GM10266 (cell line): ENCODE measurements at regions not wholly inside any gene's neighbourhood (a gene's known extent, or its start where the extent isn't known, plus 50 kb on each side); places are given as distances from the start of the nearest gene placed in this dataset.

Experiments used
- DNase-seq: peaks from one replicate; pipeline ENCODE4 v3.0.0; 2012; ENCODE audit errors: extremely low spot score
- TF ChIP-seq, protein P1 (sequence below): IDR thresholded peaks from 2 replicates; pipeline ENCODE4 v1.5.1; 2012; ENCODE audit warnings: mild to moderate bottlenecking, low read depth; ENCODE audit not compliant: control insufficient read depth, insufficient read depth; ENCODE audit errors: missing control alignments

DNA sequence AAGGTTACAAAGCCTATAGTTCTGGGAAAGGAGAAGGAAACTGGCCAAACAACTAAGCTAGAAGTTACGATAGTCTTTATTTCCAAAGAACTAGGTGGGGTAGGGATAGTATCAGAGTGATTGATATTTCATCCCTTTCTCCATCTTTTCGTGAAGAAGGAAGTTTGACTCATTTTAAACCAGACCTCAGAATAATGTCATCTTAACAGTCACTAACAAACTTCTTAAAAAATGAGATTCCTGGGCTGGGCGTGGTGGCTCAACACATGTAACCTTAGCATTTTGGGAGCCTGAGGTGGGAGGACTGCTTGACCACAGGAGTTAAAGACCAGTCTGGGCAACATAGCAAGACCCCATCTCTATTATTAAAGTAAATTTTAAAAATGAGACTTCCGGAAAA is 69.4 kb downstream of the ARL4A start:
- DNase-seq: no peak
- TF ChIP-seq, protein P1, sequence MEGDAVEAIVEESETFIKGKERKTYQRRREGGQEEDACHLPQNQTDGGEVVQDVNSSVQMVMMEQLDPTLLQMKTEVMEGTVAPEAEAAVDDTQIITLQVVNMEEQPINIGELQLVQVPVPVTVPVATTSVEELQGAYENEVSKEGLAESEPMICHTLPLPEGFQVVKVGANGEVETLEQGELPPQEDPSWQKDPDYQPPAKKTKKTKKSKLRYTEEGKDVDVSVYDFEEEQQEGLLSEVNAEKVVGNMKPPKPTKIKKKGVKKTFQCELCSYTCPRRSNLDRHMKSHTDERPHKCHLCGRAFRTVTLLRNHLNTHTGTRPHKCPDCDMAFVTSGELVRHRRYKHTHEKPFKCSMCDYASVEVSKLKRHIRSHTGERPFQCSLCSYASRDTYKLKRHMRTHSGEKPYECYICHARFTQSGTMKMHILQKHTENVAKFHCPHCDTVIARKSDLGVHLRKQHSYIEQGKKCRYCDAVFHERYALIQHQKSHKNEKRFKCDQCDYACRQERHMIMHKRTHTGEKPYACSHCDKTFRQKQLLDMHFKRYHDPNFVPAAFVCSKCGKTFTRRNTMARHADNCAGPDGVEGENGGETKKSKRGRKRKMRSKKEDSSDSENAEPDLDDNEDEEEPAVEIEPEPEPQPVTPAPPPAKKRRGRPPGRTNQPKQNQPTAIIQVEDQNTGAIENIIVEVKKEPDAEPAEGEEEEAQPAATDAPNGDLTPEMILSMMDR: no peak

DNA sequence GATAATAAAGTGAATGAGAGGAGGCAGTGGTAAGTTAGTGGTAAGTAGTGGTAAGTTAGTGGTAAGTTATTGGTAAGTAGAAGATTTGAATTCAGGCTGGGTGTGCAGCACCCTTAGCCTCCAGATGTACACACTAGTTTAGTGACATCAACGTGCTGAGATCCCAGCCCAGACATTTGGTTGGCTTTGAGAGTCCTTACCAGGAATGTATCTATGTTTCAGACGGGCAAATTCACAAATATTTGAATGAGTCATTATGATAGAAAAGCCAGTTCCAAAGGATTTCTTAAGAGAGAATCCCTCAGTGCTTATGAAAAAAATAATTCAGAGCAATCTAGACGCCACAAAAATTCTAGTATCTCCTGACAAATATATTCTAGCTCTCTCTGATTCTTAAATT is 70.0 kb downstream of the ARL4A start:
- TF ChIP-seq, protein P1: no peak
- DNase-seq: no peak

DNA sequence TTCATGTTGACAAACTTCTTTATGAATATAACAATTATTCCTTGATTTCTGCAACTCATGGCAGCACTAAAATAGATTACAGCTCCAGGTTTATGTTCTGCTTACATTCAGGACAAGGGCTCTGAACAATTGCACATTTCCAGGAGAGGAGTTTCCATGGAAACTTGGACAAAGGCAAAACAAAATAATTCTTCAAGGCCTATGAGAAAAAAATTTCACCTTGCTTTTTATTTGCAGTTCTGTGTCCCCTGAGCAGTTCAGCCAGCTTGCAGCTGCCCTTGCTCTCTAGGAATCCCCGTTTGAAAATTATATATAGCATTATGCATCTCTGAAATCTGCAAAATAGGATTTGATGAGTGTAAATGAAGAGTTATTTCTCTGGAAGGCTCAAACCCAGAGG is 71.7 kb downstream of the ARL4A start:
- no peak for DNase-seq

DNA sequence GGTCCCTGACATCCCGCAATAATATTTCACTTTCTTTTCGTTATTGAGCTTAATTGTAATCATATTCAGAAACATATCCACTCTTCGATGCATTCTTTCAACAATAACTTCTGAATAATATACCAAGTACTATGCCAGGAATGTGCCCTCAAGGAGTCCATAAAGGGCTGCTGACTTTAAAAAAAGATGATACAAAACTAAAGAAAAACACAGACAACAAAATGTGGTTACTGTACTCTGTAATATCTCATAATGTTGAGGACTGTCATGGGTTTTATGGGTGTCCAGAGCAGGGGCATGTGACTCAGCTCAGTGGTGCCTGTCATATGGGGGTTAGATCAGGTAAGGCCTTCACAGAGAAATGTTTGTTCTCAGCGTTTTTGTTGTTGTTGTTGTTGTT is 73.7 kb downstream of the ARL4A start:
- TF ChIP-seq, protein P1: no peak
- DNase-seq: no peak

More for the DNA sequence above, 71.7 kb downstream of the ARL4A start:
- TF ChIP-seq, protein P1: no peak

DNA sequence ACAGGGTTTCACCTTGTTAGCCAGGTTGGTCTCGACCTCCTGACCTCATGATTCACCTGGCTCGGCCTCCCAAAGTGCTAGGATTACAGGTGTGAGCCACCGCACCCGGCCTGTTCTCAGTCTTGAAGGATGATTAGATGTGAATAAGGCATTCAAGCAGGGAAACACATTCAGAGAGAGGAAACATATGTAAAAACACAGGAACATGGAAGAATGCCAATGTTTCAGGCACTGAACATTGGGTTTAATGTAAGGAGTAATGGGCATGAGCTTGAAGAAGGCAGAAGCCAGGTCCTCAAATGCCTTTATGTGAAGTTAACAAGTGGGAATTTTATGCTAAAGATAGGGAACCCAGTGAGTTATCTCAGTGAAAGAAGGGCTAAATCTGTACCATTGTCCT is 74.3 kb downstream of the ARL4A start:
- DNase-seq: no peak
- TF ChIP-seq, protein P1: no peak

DNA sequence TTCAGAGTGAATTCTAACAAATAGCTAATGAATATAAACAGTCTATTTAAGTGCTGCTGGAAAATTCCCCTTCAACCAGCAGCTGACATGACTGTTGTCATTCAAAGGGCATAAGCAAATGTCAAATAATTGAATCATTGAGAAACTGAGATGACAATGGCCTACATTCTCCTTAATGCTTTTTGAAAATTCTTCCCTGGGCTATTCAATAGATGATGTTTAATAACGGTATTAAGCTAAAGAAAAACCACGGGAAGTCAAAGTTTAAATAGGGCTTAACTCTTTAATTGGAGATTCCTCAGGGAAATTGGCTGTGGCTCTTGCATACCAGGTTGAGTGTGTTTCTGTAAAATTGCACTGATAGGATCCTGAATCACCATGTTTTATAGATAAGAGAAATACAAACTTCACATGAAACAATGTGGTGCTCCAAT is 77.0 kb downstream of the ARL4A start:
- no peak for DNase-seq
- TF ChIP-seq, protein P1: no peak

DNA sequence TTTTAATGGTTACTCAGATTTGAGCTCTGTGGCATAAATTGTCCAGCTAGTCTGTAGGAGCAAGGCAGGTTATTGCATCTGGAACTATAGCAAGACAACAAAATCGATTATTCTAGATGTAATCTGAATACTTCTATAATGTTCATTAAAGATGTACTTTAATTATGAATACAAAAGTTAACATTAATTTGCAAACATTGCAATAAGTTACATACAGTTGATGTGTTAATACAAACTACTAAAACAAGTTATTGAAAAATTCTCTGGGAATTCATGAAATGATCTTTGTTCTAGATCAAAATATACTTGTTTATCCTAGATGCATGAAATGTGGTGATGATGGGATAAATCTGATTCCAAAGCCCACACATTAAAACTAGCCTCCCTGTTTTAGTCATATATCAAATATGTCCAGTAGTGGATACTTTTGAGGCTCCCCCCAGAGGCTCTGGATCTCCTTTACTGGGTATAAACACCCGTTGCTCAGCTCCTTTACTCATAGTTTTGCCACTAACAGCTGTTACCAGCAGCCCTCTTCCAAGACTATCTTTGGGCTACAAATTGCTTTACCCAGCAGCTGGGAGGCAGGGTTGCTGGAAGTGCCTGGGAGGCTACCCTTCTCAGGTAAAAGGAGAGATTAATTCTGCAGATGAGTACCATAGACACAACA is 78.1 kb downstream of the ARL4A start:
- no peak for DNase-seq
- TF ChIP-seq, protein P1: no peak
